Dendritic cell treated with granulocyte-macrophage colony-stimulating factor and Interleukin-4, amounts not matched to agents 40 ng/mL and 50 ng/mL, for 4 days (primary cell): ENCODE measurements at regions not wholly inside any gene's neighbourhood (a gene's known extent, or its start where the extent isn't known, plus 50 kb on each side); places are given as distances from the start of the nearest gene placed in this dataset.

Source experiments
- H3K27ac Mint-ChIP-seq: one replicate; pipeline ENCODE4 v1.8.0; 2022; ENCODE audit warnings: mild to moderate bottlenecking, mixed read lengths
- H3K27me3 Mint-ChIP-seq: one replicate; pipeline ENCODE4 v1.8.0; 2022; ENCODE audit warnings: mild to moderate bottlenecking, mixed read lengths
- H3K36me3 Mint-ChIP-seq: one replicate; pipeline ENCODE4 v1.8.0; 2022; ENCODE audit warnings: low read depth, mixed read lengths
- H3K4me1 Mint-ChIP-seq: one replicate; pipeline ENCODE4 v1.8.0; 2022; ENCODE audit warnings: low read depth, mixed read lengths
- H3K4me3 Mint-ChIP-seq: one replicate; pipeline ENCODE4 v1.8.0; 2022; ENCODE audit warnings: mild to moderate bottlenecking, moderate library complexity, mixed read lengths
- H3K9me3 Mint-ChIP-seq: one replicate; pipeline ENCODE4 v1.8.0; 2022; ENCODE audit warnings: mixed read lengths
- intact Hi-C: fragments of 100-400 bp; cut with micrococcal nuclease; formaldehyde crosslinking; loops from one replicate; pipeline ENCODE4 v1.15.0; 2022

DNA sequence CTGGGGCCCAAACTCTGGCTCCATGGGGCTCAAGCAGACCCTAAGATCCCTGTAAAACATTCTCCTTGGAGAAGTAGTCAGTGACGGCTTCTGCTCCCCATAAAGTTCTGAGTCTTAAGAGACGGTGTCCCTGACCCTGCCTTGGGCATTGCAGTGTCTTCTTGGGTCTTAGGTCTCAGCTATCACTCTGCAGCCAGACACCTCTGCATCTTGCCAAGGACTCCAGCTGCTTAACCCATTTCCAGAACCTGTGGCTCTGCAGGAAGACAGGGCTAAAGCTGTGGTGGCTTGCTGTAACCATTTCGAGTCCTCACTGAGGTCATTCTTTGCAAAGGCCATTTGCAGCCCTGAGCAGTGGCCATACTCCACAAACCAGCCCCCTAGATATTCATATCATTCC lies 337.1 kb upstream of the ZMIZ1 start:
- intact Hi-C loops = no loop called here
- H3K36me3 Mint-ChIP-seq = no peaks in the 10 kb centered on the region

DNA sequence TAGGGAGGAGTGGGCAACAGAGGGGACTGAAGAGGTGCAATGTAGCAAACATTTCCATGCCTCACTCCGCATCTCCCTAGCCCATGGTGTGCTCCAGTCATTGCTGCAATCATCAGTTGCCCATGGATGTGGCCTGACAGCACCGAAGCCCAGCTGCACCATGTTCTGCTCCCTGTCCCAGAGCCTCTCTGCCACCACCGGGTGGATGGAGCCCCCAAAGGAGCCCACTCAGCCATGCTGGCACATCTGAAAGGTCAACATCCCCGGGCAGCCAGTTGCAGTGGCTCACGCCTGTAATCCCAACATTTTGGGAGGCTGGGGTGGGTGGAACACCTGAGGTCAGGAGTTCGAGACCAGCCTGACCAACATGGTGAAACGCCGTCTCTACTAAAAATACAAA lies 336.4 kb upstream of the ZMIZ1 start:
- Mint-ChIP-seq H3K27me3 (peaks cover 27% of the 10 kb centered on the region), H3K4me1 (peaks cover 18% of the 10 kb centered on the region), H3K4me3 (no peak overlapping the region), H3K9me3 (no peaks in the 10 kb centered on the region), H3K36me3 (no peaks in the 10 kb centered on the region), H3K27ac (no peak overlapping the region)
- intact Hi-C loops = no loop called here

More for the DNA sequence above, 337.1 kb upstream of the ZMIZ1 start:
- Mint-ChIP-seq H3K4me3 (no peak overlapping the region), H3K27me3 (peaks cover 29% of the 10 kb centered on the region), H3K4me1 (peaks cover 18% of the 10 kb centered on the region), H3K9me3 (no peaks in the 10 kb centered on the region), H3K27ac (no peak overlapping the region)

DNA sequence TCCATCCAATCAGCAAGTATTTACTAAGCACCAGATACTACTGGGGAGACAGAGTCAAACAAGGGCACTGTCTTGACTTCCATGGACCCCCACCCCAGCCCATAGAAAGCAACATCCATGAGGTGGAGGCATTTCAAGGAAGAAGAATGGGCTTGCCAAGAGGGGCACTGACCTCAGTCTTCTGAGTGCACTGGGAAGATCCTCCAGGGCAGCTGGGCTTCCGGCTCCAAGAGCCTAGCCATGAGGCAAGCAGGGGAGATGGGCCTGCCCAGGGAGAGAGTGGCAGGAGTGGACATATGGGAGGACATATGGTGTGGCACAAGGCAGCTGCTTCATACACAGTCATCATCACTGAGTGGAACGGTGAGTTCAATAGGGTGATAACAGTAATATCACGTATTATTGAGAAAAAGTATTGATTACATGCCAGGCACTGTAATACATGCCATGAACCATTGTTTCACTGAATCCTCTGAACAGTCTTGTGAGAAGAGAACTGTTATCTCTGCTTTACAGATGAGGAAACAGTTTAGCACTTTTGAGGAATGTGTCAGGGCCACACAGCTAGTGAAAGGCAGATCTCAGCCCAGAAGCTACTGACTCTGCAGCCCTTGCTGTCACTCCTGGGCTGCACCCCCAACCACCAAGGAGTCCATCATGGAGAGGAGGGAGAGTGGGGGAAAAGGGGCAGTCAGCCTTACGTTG lies 331.7 kb upstream of the ZMIZ1 start:
- Mint-ChIP-seq H3K4me3 (no peak overlapping the region), H3K9me3 (no peaks in the 10 kb centered on the region), H3K27ac (no peak overlapping the region), H3K27me3 (peaks cover 22% of the 10 kb centered on the region), H3K4me1 (peaks cover 10% of the 10 kb centered on the region), H3K36me3 (no peaks in the 10 kb centered on the region)
- intact Hi-C loops = no loop called here

DNA sequence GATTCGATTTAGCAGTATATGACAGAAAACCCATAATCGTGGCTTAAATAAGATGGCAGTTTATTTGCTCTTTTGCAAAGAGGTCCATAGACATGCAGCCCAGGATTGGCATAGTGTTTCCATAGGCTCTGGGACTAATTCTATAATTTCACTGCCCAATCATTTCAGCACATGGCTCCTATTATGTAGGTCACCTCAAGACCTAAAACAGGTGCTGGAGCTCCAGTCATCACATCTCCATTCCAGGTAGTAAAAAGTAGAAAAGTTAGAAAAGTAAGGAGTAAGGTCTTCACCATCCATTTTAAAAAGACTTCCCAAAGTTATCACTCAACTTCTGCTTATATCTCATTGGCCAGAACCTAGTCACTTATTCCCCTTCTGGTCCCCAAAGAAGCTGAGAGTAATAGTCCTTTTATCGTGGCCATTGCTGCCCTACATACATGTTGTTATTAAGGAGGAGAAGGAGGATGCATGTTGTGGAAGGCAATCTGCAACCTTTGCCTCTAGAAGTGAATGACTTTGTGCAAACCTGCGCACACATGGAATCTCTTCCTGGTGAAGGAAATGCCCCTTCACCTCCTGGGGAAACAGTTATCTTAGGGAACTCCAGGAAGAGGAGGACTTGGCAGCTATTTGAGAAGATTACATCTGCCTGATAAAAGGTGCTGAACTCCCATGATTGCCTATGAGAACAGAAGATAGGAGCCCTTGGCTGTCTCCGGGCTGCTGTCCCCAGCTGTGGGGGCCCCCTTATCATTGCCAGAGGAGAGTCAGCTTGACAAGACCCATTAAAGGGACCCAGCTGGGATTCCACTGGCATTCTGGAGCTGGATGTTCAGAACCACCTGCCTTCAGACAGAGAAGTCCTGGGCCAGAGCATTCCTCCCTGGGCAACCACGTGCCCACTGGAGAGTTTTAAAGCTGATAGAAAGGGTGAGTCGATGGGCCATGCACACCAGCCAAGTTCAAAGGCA lies 330.6 kb upstream of the ZMIZ1 start:
- Mint-ChIP-seq H3K4me1 (peaks cover 16% of the 10 kb centered on the region), H3K27ac (no peak overlapping the region), H3K4me3 (no peak overlapping the region), H3K36me3 (no peaks in the 10 kb centered on the region), H3K27me3 (peaks cover 24% of the 10 kb centered on the region), H3K9me3 (no peaks in the 10 kb centered on the region)
- intact Hi-C loops = no loop called here

DNA sequence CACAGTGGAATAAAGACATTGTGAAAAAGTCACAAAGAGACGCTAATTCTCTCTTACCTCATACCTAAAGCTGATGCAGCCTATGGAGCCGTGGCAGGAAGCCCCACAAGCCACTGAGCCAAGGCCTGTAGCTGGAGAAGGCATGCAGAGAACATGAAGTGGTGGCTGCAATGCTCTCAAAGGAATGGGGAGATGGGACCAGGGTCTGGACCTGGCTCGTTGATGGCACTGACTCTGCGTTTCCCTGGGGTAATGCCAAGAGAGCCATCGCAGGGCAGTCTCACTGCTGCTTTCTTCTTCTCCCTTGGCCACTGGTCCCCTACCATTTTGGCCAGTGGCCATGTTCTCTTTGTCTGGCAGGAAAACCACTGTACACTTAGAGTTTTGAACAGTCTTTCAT lies 329.9 kb upstream of the ZMIZ1 start:
- Mint-ChIP-seq H3K27ac (no peak overlapping the region), H3K4me3 (no peak overlapping the region), H3K9me3 (no peaks in the 10 kb centered on the region), H3K27me3 (peaks cover 28% of the 10 kb centered on the region), H3K4me1 (peaks cover 21% of the 10 kb centered on the region), H3K36me3 (no peaks in the 10 kb centered on the region)
- intact Hi-C loops = no loop called here

DNA sequence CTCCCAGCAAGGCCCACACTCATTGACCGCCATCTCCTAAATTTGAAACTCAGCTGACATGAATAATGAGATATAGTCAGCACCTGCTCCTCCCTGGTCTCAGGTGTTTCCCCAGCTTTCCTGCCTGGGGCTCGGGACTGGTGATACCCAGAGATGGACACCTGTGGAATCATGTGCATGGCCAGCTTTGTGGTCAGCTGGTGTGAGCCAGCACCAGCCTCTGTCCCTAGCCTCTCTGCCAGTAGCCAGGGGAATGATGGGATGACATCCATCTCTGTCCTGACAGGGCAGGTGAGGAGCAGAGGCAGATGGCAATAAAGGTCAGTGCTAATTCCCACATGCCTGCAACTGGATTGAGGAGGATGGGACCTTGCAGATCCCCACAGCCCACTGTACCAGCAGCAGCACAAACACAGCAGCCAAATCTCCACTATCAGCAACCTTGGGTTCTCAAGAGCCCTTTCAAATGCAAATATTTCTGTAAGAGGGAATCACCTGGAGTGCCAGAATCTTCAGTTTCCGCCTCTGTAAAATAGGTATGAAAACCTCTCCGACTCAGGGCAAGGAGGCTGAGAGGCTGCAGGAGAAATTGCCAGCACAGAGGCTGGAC lies 329.2 kb upstream of the ZMIZ1 start:
- Mint-ChIP-seq H3K4me1 (peaks cover 21% of the 10 kb centered on the region), H3K27me3 (peaks cover 34% of the 10 kb centered on the region), H3K4me3 (no peak overlapping the region), H3K27ac (no peak overlapping the region), H3K36me3 (no peaks in the 10 kb centered on the region), H3K9me3 (no peaks in the 10 kb centered on the region)
- intact Hi-C loops = no loop called here

DNA sequence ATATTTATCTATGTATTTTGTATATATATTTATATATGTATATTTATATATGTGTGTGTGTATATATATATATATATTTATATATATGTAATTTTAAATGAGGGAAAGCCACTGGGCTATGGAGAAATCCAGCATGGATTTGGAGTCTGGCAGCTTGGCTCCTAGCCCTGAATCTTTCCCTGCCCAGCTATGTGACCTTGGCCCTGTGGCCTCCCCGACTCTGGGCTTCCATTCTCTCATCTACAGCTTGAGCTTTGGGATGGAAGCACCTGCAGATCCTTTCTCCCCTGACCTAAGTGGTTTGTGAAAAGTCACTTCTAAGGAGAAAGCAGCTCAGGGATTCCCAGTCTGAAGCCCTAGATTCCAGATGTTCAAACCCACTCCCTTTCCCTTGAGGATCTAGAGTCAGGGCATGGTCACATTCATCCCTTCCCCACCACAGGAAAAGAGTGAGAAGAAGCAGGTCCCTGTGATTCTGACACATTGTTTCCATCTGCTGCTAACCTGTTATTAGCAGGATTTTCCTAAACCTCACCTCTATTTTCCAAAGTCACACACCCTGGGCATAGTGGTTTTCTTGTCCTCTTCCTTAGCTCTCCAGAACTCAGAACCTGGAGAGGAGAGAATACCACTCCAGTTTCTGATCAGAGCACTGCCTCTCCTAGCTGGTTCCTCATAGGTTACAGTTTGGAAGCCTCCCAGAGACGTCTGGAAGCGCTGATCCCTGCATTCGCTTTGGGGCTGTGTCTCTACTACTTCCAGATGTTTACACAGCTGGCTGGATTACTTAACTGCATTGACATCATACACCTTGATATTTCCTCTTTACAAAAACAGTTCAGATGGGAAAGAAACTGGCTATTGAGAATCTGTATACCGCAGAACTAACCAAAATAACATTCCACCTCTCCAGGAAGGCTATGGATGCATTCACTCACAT lies 327.5 kb upstream of the ZMIZ1 start:
- Mint-ChIP-seq H3K4me1 (peaks cover 21% of the 10 kb centered on the region), H3K4me3 (no peak overlapping the region), H3K9me3 (no peaks in the 10 kb centered on the region), H3K27ac (no peak overlapping the region), H3K27me3 (peaks cover 27% of the 10 kb centered on the region), H3K36me3 (no peaks in the 10 kb centered on the region)
- intact Hi-C loops = no loop called here

DNA sequence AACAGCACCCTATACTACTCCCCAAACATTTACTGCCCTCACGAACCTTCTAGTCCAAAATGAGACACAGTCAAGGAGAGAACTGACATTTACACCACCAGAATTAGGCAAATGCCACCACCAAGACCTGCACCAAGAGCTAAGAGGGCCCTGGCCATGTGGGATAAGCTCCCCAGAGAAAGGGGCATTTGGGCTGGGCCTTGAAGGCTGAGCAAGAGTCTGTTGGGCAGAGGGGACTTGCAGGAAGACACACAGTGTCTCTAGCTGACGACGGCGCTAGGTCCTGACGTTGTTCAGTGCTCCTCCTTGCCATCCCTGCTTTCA lies 326.4 kb upstream of the ZMIZ1 start:
- intact Hi-C loops = no loop called here
- Mint-ChIP-seq H3K4me3 (no peak overlapping the region), H3K4me1 (peaks cover 28% of the 10 kb centered on the region), H3K27me3 (peaks cover 21% of the 10 kb centered on the region), H3K36me3 (no peaks in the 10 kb centered on the region), H3K27ac (no peak overlapping the region), H3K9me3 (no peaks in the 10 kb centered on the region)

DNA sequence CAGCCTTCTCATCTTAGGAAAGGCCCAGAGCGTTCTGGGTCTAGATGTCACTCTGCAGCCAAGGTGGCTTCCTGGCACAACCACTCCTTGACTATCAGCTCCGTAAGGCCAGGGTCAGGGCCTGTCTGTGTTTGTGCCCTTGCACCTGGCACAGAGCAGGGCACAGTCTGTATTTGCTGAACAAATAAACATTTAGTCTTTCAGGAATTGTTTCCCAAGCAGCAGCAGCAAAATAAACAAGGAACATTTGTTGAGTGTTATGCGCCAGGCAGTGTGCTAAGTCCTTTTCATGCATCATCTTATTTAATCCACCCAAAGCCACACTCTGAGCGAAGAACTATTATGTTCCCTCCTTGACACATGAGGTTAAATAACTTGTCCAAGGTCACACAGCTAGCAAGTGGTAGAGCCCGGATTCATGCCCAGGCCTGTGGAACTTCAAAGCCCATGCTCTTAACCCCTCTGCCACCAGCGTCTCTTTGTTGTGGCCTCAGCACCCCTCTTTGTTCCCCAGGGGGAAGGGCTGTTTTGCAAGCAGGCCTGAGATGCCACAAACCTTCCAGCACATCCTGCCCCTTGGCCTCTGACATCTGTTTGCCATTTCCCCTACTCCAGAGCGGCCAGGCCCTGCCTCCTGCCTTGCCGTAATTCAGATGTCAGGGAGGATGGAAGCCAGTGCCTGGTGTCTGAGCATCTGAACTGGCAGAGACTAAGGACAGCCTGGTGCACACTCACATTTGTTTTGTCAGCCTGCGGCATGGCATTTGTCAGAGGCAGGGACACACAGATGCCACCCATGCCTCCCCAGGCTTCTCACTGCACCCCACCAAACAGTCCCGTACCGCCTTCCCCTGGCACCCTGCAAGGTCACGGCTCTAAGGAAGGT lies 325.8 kb upstream of the ZMIZ1 start:
- Mint-ChIP-seq H3K9me3 (no peaks in the 10 kb centered on the region), H3K27me3 (peaks cover 20% of the 10 kb centered on the region), H3K4me3 (no peak overlapping the region), H3K4me1 (peaks cover 28% of the 10 kb centered on the region), H3K27ac (no peak overlapping the region), H3K36me3 (no peaks in the 10 kb centered on the region)
- intact Hi-C loops = no loop called here

DNA sequence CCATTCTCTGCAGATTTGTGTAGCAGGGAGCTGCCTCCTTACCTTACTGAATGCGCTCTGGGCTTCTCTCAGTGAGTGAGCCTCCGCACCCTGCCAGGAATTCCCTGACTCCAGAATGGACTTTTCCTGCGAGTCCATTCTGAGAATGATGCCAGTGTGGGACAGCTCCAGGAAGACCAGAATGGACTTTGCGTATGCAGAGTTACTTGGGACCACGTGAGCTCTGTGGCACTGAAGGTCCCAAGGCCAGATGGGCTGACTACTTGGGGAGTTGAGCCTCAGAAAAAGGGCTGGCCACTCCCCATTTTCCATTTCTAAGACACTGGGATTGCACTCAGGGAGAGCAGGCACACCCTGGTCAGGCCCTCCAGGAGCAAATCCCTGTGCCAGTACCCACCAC lies 324.7 kb upstream of the ZMIZ1 start:
- peaks cover 28% of the 10 kb centered on the region for H3K4me1 Mint-ChIP-seq
- H3K36me3 Mint-ChIP-seq = no peaks in the 10 kb centered on the region
- H3K9me3 Mint-ChIP-seq = peaks cover 3% of the 10 kb centered on the region
- no peak overlapping the region for H3K27ac Mint-ChIP-seq
- intact Hi-C loops = no loop called here
- H3K27me3 Mint-ChIP-seq = peaks cover 23% of the 10 kb centered on the region
- no peak overlapping the region for H3K4me3 Mint-ChIP-seq

DNA sequence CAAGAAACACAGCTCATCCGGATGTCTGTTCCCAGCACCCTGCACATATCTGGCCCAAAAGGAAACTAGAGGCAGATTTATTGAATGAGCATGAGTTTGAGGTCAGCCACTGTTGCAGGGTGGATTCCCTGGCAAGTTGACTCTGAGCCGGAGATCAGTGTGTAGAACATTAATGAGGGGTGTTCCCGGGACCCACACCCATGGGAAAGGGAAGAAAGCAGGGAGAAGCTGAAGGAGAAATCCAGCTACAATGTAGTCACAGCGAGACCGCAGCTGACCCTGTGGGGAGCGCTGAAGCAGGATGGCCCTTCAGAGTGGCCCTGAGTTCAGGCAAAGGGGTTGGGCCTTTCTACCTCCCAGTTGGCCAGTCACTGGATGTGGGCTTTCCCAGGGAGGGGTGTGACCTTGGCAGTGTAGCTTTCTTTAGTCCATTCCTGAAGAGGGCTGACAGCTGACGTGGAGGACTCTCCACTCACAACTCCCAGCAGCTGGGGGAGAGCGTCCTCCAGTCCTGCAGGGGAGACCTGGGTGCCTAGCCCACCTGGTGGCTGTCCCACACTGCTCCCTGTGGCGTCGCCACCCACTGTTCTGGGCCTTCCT lies 324.2 kb upstream of the ZMIZ1 start:
- intact Hi-C loops = no loop called here
- Mint-ChIP-seq H3K27me3 (peaks cover 23% of the 10 kb centered on the region), H3K4me3 (no peak overlapping the region), H3K36me3 (no peaks in the 10 kb centered on the region), H3K4me1 (peaks cover 28% of the 10 kb centered on the region), H3K27ac (no peak overlapping the region), H3K9me3 (peaks cover 5% of the 10 kb centered on the region)

DNA sequence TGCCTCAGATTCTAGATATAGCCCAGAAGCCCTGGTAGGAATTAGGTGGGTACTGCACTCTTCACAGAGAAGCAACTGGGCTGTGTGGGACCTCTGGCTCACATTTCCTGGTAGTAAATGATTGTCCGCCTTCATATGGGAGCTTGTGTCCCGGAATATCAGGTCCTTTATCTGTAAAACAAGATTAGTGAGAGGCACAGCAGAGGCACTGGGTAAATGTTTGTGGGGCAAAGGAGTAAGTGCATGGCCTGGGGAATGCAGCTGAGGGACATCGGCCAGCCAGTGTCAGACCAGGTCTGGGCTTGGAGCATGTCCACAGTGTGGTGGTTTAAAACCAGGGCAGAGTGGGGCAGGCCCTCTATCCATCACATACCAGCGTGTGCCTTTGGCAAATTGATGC lies 323.3 kb upstream of the ZMIZ1 start:
- Mint-ChIP-seq H3K27me3 (peaks cover 20% of the 10 kb centered on the region), H3K4me3 (no peak overlapping the region), H3K9me3 (peaks cover 5% of the 10 kb centered on the region), H3K36me3 (no peaks in the 10 kb centered on the region), H3K4me1 (peaks cover 28% of the 10 kb centered on the region), H3K27ac (no peak overlapping the region)
- intact Hi-C loops = no loop called here
